ENCODE measurements at regions not wholly inside any gene's neighbourhood (a gene's known extent, or its start where the extent isn't known, plus 50 kb on each side); places are given as distances from the start of the nearest gene placed in this dataset.

DNA sequence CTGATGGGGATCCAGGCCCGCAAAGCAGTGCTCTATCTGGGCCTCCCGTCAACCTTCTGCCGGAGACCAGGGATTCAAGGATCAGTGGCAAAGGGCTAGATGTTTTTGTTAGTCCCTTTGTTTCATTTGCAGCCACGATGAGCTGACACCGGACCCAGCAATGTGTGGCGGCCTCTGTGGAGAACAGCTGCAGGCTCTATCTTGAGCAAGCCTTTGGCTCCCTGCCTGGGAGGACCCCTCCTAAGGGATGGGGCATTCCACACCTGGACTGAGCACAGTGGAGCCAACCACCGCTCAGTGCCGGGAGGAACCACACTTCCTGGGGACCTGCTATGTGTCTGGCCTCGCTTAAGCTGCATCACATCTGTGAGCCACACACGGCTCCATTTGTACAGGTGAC, 215.8 kb downstream of the RBFOX3 start:
- no peak for TF ChIP-seq POLR2A (IDR thresholded peaks at IDR 0.05)
- TF ChIP-seq POLR2AphosphoS5 (IDR thresholded peaks at IDR 0.05), result no peak

All from prostate gland (tissue), 1 donor.